ENCODE measurements at regions not wholly inside any gene's neighbourhood (a gene's known extent, or its start where the extent isn't known, plus 50 kb on each side); places are given as distances from the start of the nearest gene placed in this dataset.
"Not testable (repeated sequence)": the region's sequence is repeated elsewhere in the genome, so short reads cannot be mapped to it uniquely, and the experiment has no call there.

GRCh38 chr2:75381032-75381431 lies 179.7 kb downstream of the EVA1A start:
- no peak for DNase-seq (ENCODE audit: low spot score)

GRCh38 chr2:75379476-75380210 lies 180.3 kb upstream of the TACR1 start:
- no peak for DNase-seq (ENCODE audit: low spot score)

- DNase-seq (ENCODE audit: low spot score) = no peak
Measured at GRCh38 chr2:75375646-75376582, 176.6 kb upstream of the TACR1 start.

- not testable (repeated sequence) for DNase-seq (ENCODE audit: low spot score)
Measured at GRCh38 chr2:75374414-75374957, 175.2 kb upstream of the TACR1 start.

- no peak for DNase-seq (ENCODE audit: low spot score)
Measured at GRCh38 chr2:75367401-75367800, 168.1 kb upstream of the TACR1 start.

- no peak for DNase-seq (ENCODE audit: low spot score)
Measured at GRCh38 chr2:75361486-75361885, 162.2 kb upstream of the TACR1 start.

- no peak for DNase-seq (ENCODE audit: low spot score)
Measured at GRCh38 chr2:75360945-75361344, 161.6 kb upstream of the TACR1 start.

GRCh38 chr2:75356865-75357264 lies 157.5 kb upstream of the TACR1 start:
- DNase-seq (ENCODE audit: low spot score) = no peak

- no peak for DNase-seq (ENCODE audit: low spot score)
Measured at GRCh38 chr2:75353131-75353530, 153.8 kb upstream of the TACR1 start.

- no peak for DNase-seq (ENCODE audit: low spot score)
Measured at GRCh38 chr2:75348307-75348706, 149.0 kb upstream of the TACR1 start.

GRCh38 chr2:75344146-75344545 lies 144.8 kb upstream of the TACR1 start:
- DNase-seq (ENCODE audit: low spot score) = no peak

GRCh38 chr2:75342504-75343175 lies 143.3 kb upstream of the TACR1 start:
- DNase-seq (ENCODE audit: low spot score) = no peak

GRCh38 chr2:75340560-75340959 lies 141.2 kb upstream of the TACR1 start:
- DNase-seq (ENCODE audit: low spot score) = no peak

- no peak for DNase-seq (ENCODE audit: low spot score)
Measured at GRCh38 chr2:75338461-75338860, 139.1 kb upstream of the TACR1 start.

- no peak for DNase-seq (ENCODE audit: low spot score)
Measured at GRCh38 chr2:75337619-75338018, 138.3 kb upstream of the TACR1 start.

GRCh38 chr2:75337016-75337415 lies 137.7 kb upstream of the TACR1 start:
- DNase-seq (ENCODE audit: low spot score) = no peak

GRCh38 chr2:75336451-75336850 lies 137.1 kb upstream of the TACR1 start:
- no peak for DNase-seq (ENCODE audit: low spot score)

GRCh38 chr2:75334076-75334475 lies 134.8 kb upstream of the TACR1 start:
- no peak for DNase-seq (ENCODE audit: low spot score)

GRCh38 chr2:75333646-75334045 lies 134.3 kb upstream of the TACR1 start:
- DNase-seq (ENCODE audit: low spot score) = no peak

- no peak for DNase-seq (ENCODE audit: low spot score)
Measured at GRCh38 chr2:75328156-75328555, 128.8 kb upstream of the TACR1 start.

GRCh38 chr2:75327334-75327733 lies 128.0 kb upstream of the TACR1 start:
- no peak for DNase-seq (ENCODE audit: low spot score)

GRCh38 chr2:75326645-75327044 lies 127.3 kb upstream of the TACR1 start:
- no peak for DNase-seq (ENCODE audit: low spot score)

All from hematopoietic multipotent progenitor cell treated with erythropoietin and hydrocortisone succinate and interleukin-3 and kit ligand, for 17 days (in vitro differentiated cells).